Erythroblast (primary cell): ENCODE measurements at regions not wholly inside any gene's neighbourhood (a gene's known extent, or its start where the extent isn't known, plus 50 kb on each side); places are given as distances from the start of the nearest gene placed in this dataset.

Experiments
- GATA1 ChIP-seq: IDR thresholded peaks from 2 replicates; pipeline ENCODE4 v1.6.1; 2011; ENCODE audit warnings: low read depth, mild to moderate bottlenecking, control low read depth, low read length, moderate library complexity
- POLR2A ChIP-seq: IDR thresholded peaks from 2 replicates; pipeline ENCODE4 v1.6.1; 2011; ENCODE audit warnings: mild to moderate bottlenecking, low read length

- TF ChIP-seq POLR2A (no peak), GATA1 (no peak)
Observed at GRCh38 chr3:31161889-31162288, 267.4 kb upstream of the GADL1 start.
